Pancreas (tissue), 10 donors: ENCODE measurements at regions not wholly inside any gene's neighbourhood (a gene's known extent, or its start where the extent isn't known, plus 50 kb on each side); places are given as distances from the start of the nearest gene placed in this dataset.
A peak's percentile ranks its signal among the peaks of the same experiment; 100 is the strongest.

Experiments
- ATAC-seq, 4 donors: fragments of 200-7000 bp; cut with Tn5 transposase; one replicate each; pipeline versions ENCODE4 v1.8.0 to v1.9.1; 2020; ENCODE audit warnings: mild to moderate bottlenecking in 4 of 4, moderate library complexity in 4 of 4
- DNase-seq, 6 donors: peaks; one replicate each; pipeline ENCODE4 v3.0.0-alpha.2; 2020
- FAIRE-seq: peaks from 2 replicates; lab custom pipeline; 2012; peaks lifted over from hg19 to GRCh38; lab: Jason Lieb, UNC
- H3K27ac ChIP-seq, 4 donors: fragments of 200-600 bp; sonication (generic); 1 replicate in 3 of 4; 2 replicates in 1 of 4; pipeline versions ENCODE4 v1.5.0 to v1.8.0; 2020
- H3K27me3 ChIP-seq, 4 donors: fragments of 200-600 bp; one replicate each; pipeline ENCODE4 v1.8.0; 2021
- H3K36me3 ChIP-seq, 3 donors: fragments of 200-600 bp; sonication (generic) in 1 of 3; one replicate each; pipeline versions ENCODE4 v1.5.0 to v1.8.0; 2020 to 2021
- H3K4me1 ChIP-seq, 3 donors: fragments of 200-600 bp; one replicate each; pipeline ENCODE4 v1.8.0; 2021
- H3K4me3 ChIP-seq, 4 donors: fragments of 200-600 bp; sonication (generic) in 2 of 4; one replicate each; pipeline versions ENCODE4 v1.5.0 to v1.8.0; 2020 to 2021
- H3K9me3 ChIP-seq, 4 donors: fragments of 200-600 bp; one replicate each; pipeline ENCODE4 v1.8.0; 2021
- WGBS, 2 donors: extraction: QIAGEN DNeasy Blood & Tissue Kit; methylation state at CpG; one replicate each; pipeline ENCODE4 v1.1.7; 2013; 5-methylcytosine and 5-hydroxymethylcytosine counted together
- intact Hi-C, 3 donors: fragments of 100-400 bp; cut with DNase I; formaldehyde crosslinking; loops; one replicate each; pipeline versions ENCODE4 v1.11.1 to v1.14.2; 2022
- TF ChIP-seq, protein P1 (sequence below), 4 donors: fragments of 200-600 bp; sonication (generic) in 3 of 4; IDR thresholded peaks; one replicate each; pipeline versions ENCODE4 v1.5.0 to v1.8.0; 2021; ENCODE audit warnings: antibody characterized with exemption in 4 of 4
- donor health status: healthy with polysubstance abuse.
- donor health status: DM: no; HTN: no; CAD: no; lungs with moderate emphysema.
- donor health status: DM: no; HTN: no; CAD: no.
- donor health status: control.
- donor health status: control.
- donor health status: Bipolar disorder and iron deficiency.
- donor health status: DM: yes; HTN: yes; CAD: no.
- donor health status: DM: no; HTN: no; CAD: no.
- donor health status: DM: no; HTN: no; CAD: no.
- donor health status: DM: yes; HTN: yes; CAD: no.

DNA sequence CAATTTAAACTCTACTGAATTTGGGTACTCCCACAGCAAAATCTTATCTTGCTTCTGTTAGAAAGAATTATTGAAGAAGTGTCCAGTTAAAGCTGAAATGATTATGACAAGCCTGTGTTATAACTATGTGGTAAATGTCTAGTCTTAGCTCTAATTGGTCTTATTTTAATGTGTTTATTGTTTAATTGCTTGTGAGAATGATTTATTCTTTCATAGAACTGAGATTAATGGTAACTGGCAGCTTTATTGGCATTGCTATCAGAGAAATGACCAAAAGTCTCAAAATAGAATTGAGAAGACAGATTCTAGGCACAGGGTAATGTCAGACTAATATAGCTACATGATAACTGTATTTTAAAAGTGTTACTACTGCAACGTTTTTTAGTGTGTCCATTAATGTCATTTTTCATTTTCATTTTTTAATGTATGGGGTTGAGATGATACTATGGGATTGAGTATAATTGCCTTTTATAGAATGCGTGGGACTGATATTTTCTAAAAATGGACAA is 458.7 kb downstream of the AEBP2 start:
- H3K36me3 ChIP-seq = no peaks in the 10 kb centered on the region
- no peak overlapping the region for H3K27ac ChIP-seq
- H3K4me1 ChIP-seq = peaks cover 0 to 2% (median 0%) of the 10 kb centered on the region in 3 donors
- no peaks in the 10 kb centered on the region for H3K9me3 ChIP-seq
- intact Hi-C loops = no loop called here
- ATAC-seq (no peak), DNase-seq (no peak), FAIRE-seq (no peak)
- H3K27me3 ChIP-seq = no peaks in the 10 kb centered on the region
- 49 to 60% methylated on average over 2 of the region's 2 CpGs for WGBS, 2 donors
- TF ChIP-seq, protein P1, sequence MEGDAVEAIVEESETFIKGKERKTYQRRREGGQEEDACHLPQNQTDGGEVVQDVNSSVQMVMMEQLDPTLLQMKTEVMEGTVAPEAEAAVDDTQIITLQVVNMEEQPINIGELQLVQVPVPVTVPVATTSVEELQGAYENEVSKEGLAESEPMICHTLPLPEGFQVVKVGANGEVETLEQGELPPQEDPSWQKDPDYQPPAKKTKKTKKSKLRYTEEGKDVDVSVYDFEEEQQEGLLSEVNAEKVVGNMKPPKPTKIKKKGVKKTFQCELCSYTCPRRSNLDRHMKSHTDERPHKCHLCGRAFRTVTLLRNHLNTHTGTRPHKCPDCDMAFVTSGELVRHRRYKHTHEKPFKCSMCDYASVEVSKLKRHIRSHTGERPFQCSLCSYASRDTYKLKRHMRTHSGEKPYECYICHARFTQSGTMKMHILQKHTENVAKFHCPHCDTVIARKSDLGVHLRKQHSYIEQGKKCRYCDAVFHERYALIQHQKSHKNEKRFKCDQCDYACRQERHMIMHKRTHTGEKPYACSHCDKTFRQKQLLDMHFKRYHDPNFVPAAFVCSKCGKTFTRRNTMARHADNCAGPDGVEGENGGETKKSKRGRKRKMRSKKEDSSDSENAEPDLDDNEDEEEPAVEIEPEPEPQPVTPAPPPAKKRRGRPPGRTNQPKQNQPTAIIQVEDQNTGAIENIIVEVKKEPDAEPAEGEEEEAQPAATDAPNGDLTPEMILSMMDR (IDR thresholded peaks at IDR 0.05) = no peak
- no peak overlapping the region for H3K4me3 ChIP-seq

DNA sequence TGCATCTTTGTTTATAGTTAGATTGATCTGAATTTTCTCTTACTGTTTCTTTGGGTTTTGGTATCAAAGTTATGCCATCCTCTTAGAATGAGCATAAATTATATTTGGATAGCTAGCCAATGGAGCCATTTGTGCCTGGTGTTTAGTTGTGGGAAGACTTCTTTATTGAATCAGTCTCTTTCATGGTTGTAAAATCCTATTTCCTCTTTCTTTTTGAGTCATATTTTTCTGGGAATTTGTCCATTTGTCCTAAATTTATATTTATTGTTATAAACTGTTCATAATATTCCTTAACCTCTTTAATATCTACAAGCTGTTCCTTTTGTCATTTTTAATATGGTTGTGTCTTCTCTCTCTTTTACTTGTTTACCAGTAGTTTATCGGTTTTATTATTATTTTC is 462.5 kb downstream of the AEBP2 start:
- no peak for DNase-seq
- no peaks in the 10 kb centered on the region for H3K36me3 ChIP-seq
- no peaks in the 10 kb centered on the region for H3K9me3 ChIP-seq
- H3K4me3 ChIP-seq = no peak overlapping the region
- no peak overlapping the region for H3K27ac ChIP-seq
- no peaks in the 10 kb centered on the region for H3K27me3 ChIP-seq
- 82 to 100% methylated on average over 1 of the region's 1 CpG for WGBS, 2 donors
- intact Hi-C loops = no loop called here
- peaks cover 0 to 2% (median 0%) of the 10 kb centered on the region in 3 donors for H3K4me1 ChIP-seq
- no peak for ATAC-seq
- TF ChIP-seq, protein P1 (IDR thresholded peaks at IDR 0.05) = no peak
- FAIRE-seq = peak; percentile 49

DNA sequence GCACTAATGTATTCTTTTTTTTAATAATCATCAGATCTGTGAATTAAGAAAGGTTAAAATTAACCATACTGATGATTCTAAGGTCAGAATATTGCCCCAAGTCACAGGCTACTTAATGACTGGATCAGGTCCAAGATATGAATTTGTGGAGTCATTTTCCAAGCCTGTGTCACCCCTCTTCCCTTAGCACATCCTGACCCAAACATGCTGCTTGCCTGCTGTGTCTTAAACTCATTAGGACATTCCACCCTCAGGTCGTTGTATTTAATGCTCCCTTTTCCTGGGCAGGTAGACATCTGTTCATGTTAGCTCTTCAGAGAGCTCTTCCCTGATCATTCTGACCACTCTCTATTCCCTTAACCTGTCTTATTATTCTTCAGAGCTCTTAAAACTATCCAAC is 463.5 kb upstream of the PDE3A start:
- intact Hi-C loops = no loop called here
- no peak for FAIRE-seq

DNA sequence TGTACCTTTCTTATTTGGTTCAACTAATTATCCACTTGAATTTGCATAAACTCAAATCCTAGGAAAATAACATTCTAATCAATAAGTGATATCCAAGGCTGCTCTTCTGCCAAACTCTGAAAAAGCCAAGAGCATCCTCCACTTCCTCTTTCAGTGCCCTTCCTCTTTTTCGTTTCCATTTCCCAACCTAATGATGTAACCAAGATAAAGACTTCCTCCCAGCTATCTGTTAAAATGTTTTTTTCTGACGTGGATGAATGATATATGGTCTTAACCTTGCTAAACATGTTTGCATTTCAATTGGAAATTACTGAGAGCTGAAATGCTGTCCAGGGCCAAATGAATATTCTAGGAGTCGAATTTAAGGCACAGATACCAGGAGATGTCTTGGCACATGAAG is 459.5 kb upstream of the PDE3A start:
- peak in 1 of 4 donors; percentile 25 for ATAC-seq
- intact Hi-C loops = no loop called here
- WGBS, 2 donors = 25 to 26% methylated on average over 3 of the region's 3 CpGs
- Histone ChIP-seq H3K36me3 (no peaks in the 10 kb centered on the region), H3K27me3 (no peaks in the 10 kb centered on the region), H3K4me3 (no peak overlapping the region), H3K4me1 (no peaks in the 10 kb centered on the region), H3K9me3 (no peaks in the 10 kb centered on the region), H3K27ac (no peak overlapping the region)
- no peak for DNase-seq
- TF ChIP-seq, protein P1 (IDR thresholded peaks at IDR 0.05) = no peak
- no peak for FAIRE-seq

More for the DNA sequence above, 463.5 kb upstream of the PDE3A start:
- no peaks in the 10 kb centered on the region for H3K9me3 ChIP-seq
- WGBS, 2 donors = 48% methylated on average over 1 of the region's 1 CpG
- no peaks in the 10 kb centered on the region for H3K27me3 ChIP-seq
- no peak overlapping the region for H3K27ac ChIP-seq
- TF ChIP-seq, protein P1 (IDR thresholded peaks at IDR 0.05) = no peak
- no peaks in the 10 kb centered on the region for H3K4me1 ChIP-seq
- H3K36me3 ChIP-seq = no peaks in the 10 kb centered on the region
- DNase-seq (no peak), ATAC-seq (no peak)
- no peak overlapping the region for H3K4me3 ChIP-seq

DNA sequence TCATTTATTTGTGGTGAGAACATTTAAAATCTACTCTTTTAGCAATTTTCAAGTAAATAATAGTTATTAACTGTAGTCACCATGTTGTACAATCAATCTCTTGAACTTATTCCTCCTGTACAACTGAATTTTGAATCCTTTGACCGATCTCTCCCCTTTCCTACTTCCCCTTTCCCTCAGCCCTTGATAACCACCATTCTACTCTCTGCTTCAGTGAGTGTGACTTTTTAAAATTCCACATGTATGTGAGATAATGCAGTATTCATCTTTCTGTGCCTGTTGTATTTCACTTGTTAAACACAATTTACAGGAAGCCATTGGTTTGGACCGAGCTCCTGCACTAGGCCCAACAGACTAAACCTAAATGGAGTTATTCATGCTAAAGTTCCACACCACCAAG is 458.9 kb upstream of the PDE3A start:
- TF ChIP-seq, protein P1 (IDR thresholded peaks at IDR 0.05) = no peak
- H3K27ac ChIP-seq = no peak overlapping the region
- FAIRE-seq (no peak), ATAC-seq (no peak), DNase-seq (no peak)
- intact Hi-C loops = no loop called here
- H3K4me3 ChIP-seq = no peak overlapping the region
- H3K36me3 ChIP-seq = no peaks in the 10 kb centered on the region
- no peaks in the 10 kb centered on the region for H3K27me3 ChIP-seq
- WGBS, 2 donors = 45 to 47% methylated on average over 2 of the region's 2 CpGs
- H3K4me1 ChIP-seq = no peaks in the 10 kb centered on the region
- no peaks in the 10 kb centered on the region for H3K9me3 ChIP-seq
